Amygdala (tissue), 56 donors: ENCODE measurements at regions not wholly inside any gene's neighbourhood (a gene's known extent, or its start where the extent isn't known, plus 50 kb on each side); places are given as distances from the start of the nearest gene placed in this dataset.

Experiments
- DNase-seq, 56 donors: peaks; one replicate each; lab custom pipeline; 2025; lab: John Stamatoyannopoulos, UW

DNA sequence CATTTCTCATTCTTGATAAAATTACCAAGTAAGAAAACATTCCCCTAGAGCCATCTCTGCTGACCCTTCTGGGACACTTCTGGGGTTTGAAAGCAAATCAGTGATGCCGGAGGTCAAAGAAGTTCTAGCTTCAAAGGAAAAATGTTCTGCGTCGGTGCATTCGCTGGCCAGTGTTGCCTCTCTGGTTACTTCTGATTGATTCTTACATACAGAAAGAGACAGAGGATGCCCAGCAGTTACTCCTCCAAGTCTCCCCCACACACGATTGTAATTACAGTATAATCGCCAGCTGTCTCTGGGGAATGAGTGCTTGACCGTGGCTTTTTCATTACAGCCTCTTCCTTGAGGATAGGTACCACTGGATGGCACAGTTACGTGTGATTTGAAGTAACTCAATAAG is 150.9 kb downstream of the SNX19 start:
- DNase-seq, result no peak

- no peak for DNase-seq
These were observed 150.2 kb downstream of the SNX19 start for GRCh38 chr11:130765951-130766649.

DNA sequence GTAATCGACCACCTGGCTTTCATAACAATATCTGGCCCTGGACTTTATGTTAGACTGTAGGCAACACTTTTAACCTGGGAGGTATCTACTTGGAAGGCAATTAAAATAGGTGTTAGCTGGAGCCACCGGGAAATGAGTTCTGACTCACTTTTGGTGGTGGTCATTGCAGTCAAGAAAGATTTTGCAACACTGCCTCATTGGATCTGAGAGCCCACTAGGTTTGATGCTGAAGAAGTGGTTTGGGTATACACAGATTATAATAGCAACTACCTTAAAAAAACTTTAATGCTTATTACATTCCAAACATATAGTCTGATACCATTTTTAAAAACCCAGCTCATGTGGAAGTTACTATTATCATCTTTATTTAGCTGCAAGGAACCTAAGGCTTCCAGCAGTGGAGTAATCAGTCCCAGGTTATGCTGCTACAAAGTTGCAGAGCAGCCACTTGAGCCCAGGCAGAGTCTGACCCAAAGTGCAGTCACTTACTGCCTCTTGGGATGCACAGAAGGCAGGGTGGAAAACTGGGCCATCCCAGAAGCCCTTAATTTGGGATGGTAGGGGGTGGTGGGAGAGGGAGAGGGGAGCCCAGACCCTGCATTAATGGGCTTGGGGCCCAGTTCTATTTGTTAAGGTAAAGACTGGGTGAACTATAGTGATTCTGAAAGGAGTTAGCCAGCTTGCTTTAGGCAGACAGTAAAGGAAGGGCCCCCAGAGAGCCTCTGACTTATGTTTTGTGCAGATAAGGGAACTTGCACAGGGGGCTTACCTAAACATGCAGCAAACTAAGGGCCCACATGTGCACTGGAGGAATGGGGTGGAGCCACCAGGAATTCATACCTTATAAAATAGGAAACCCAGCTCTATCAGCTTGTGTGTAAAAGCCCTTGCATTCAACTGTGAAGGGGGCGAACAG is 149.4 kb downstream of the SNX19 start:
- no peak for DNase-seq

- no peak for DNase-seq
These were observed 146.3 kb downstream of the SNX19 start for GRCh38 chr11:130769782-130770535.

DNA sequence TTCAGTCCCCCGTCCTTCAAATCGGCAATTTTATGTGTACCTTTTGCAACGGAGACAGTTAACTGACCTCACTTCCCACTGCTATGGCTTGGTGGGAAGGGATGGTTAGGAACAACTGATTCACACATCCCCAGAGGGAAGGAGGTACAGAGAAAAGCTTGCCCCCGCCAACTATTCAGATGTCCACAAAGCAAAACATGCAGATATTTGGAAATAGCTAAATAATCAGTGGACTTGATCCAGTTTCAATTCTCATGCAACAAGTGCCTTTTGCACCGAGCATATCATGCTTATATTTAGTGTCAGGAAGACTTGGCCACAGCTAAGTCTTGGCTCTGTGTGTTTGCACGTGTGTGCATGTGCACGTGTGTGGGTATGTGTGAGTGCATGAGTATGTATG is 144.6 kb downstream of the SNX19 start:
- DNase-seq, result no peak

GRCh38 chr11:130772266-130773227 is 143.7 kb downstream of the SNX19 start:
- DNase-seq, result no peak

- no peak for DNase-seq
These were observed 142.9 kb downstream of the SNX19 start for GRCh38 chr11:130773244-130773820.

DNA sequence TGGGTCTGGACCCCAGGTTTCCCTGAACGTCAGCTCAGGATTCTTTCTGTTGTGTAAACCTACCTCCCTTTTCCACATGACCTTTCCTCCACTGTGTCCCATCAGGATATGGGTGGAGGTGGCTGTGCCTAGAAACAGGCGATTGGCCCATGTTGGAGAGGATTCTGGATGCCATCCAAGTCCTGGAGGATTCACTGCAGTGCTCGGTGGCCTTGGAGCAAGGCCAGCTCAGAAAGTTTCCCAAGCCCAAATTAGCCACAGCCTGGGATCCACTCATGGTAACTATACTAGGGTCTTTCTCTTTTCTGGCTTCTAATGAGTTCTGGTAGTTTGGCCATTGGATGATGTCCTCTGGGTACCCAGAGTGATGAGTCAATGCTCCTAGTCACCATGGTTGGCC is 141.6 kb downstream of the SNX19 start:
- DNase-seq, result no peak

DNA sequence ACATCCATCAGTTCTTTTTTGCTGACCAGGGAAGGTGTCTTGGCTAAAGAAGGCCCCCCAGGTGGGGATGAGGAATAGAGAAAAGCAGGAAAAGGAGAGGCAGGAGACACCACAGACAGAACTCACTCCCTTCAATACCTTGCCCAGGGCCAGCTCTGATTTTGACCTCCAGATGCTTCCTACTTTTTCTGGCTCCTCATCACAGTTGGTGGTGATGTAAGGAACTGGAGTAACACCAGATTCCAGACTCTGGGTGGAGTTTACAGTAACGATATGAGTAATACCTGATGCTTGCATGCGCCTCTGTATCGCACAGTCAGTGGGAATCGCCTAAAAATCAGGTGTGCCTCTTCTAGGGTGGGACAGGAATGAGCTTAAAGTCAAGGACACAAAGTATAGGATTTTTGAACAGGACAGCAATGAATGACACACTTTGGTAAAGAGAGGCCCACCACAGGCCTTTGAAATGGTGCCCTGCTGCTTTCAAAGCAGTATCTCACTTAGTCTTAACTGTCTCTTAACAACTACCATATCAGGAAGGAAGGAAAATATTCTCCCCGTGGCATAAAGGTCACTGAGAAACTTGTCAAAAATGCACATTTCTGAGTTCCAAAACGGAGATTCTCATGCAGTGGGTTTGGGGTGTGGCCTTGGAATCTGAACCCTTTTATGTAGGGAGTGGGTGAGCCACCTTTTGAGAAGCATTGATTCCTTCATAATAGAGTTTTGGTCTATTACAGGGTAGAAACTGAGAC is 140.8 kb downstream of the SNX19 start:
- DNase-seq, result no peak

- no peak for DNase-seq
These were observed 140.2 kb downstream of the SNX19 start for GRCh38 chr11:130776061-130776419.

- DNase-seq, result no peak
These were observed 138.3 kb downstream of the SNX19 start for GRCh38 chr11:130778026-130778425.

DNA sequence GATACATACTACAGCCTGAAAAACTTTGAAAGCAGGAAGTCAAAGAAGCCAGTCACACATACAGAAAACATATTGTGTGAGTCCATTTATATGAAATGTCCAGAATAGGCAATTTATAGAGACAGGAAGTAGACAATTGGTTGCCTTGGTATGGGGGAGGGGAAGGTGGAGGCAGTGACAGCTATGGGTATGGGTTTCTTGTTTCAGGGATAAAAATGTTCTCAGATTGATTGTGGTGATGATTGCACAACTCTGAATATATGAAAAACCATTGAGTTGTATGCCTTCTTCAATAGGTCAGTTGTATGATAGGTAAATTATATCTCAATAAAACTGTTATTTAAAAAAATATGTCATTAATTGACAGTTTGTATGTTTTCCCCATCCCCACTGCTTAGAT is 137.6 kb downstream of the SNX19 start:
- DNase-seq, result no peak

- DNase-seq, result no peak
These were observed 137.0 kb downstream of the SNX19 start for GRCh38 chr11:130779267-130779666.

DNA sequence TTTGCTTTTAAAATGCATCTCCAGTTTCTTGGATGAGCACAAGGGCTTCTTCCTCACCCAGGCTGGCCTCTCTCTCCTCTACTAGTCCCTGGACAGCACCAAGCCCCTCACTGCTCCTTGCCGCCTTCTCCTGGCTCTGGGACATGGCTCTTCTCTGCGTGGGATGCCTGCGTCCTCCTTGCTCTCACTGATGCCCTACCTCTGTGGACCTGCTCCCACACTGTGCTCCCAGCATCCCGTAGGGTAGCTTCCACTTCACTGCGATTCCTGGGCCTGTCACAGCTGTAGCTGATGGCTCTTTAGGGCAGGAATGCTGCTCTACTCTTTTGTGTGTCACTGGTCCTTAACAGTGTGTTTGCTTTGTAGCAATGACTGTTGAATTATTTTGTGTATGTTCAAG is 136.3 kb downstream of the SNX19 start:
- no peak for DNase-seq

DNA sequence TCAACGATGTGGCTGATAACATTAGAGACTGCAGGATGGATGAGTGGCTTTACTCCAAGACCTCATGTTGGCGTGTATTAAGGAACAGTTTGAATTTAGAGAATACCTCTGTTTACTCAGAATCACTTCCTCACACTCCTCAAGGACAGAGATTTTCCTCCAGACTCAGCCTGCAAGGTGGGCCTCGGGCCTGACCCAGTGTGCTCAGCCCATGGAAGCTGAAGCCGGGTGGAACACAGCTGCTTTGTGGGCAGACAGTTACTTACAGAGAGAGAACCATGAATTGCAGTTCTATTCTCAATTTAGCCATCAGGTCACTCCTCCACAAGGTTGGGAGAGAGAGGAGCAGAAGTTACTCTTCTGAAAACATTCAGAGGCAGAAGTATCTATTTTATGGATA is 135.8 kb downstream of the SNX19 start:
- no peak for DNase-seq

DNA sequence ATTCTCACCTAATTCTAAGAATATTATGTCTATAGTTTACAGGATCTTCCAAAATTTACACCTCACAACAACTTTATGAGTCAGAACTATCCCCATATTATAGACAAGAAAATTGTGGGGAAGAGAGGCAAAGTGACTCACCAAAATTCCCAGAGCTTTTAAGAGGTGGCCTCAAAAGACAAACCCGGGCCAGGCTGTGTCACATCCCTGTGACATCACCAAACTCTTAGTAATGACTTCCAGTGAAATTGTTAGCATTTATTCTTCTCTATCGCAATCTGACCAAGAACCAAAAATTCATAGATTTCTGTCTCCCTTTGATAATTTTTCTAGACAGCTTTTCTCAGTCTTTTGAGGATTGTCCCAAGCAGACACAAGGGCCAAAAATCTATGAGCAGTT is 134.3 kb downstream of the SNX19 start:
- DNase-seq, result no peak

DNA sequence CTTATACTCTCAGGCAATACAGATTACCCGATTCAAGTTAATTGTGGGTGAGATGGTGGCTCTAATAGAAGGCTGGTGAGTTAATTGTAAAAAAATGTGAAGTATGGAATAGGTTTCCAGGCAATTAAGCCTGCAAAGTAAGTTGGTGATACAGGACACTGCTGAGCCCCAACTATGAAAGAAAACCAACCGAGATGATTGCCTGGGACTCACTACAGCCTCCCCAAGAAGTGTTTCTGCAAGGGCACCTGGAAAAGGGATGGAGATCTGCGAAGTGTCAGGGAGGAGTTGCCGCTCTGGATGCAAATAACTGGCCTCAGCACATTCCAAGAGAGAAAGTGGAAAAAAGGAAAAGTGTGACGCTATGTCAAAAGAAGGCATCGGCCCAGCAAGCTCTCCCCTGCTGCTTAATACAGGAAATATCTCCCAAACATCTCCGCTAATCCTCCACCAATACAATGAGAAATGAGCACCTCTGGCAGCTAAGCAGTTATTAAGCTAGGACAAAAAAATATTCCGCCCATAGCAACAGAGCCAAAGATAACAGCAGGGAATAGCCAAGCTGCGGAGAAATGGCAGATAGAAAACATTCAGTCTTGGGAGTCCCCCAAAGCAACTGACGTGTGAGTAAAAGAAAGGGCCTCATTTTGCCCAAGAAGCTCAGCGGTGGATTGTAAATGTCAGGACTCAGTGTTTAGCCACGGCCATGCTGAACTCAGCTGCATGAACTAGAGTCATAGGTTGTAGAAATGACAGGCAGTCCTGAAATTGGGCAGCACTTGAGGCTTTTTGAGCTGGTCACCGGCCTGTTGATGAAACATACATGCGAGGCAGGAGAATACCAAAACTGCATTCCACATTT is 133.7 kb downstream of the SNX19 start:
- DNase-seq, result no peak

DNA sequence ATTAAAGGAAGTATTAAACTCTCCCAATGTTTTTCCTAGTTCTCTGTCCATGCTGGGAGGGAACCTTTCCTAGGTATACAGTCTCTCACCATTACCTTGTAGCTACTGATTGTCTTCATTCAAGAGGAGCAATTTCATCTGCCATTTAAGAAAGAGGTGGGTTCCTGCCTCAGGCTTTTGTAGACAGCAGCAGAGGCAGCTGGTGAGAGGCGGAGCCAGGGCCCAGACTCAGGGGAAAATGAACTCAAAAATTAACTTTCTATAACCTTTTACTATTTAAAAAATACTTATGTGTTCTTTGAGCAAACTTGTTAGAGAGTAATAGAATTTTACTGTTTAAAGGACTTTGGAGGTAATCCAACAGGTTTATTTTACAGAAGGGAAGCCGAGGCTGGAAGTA is 133.0 kb downstream of the SNX19 start:
- no peak for DNase-seq
